GM10266 (cell line): ENCODE measurements at regions not wholly inside any gene's neighbourhood (a gene's known extent, or its start where the extent isn't known, plus 50 kb on each side); places are given as distances from the start of the nearest gene placed in this dataset.

Experiments used
- DNase-seq: peaks from one replicate; pipeline ENCODE4 v3.0.0; 2012; ENCODE audit errors: extremely low spot score
- TF ChIP-seq, protein P1 (sequence below): IDR thresholded peaks from 2 replicates; pipeline ENCODE4 v1.5.1; 2012; ENCODE audit warnings: mild to moderate bottlenecking, low read depth; ENCODE audit not compliant: control insufficient read depth, insufficient read depth; ENCODE audit errors: missing control alignments

DNA sequence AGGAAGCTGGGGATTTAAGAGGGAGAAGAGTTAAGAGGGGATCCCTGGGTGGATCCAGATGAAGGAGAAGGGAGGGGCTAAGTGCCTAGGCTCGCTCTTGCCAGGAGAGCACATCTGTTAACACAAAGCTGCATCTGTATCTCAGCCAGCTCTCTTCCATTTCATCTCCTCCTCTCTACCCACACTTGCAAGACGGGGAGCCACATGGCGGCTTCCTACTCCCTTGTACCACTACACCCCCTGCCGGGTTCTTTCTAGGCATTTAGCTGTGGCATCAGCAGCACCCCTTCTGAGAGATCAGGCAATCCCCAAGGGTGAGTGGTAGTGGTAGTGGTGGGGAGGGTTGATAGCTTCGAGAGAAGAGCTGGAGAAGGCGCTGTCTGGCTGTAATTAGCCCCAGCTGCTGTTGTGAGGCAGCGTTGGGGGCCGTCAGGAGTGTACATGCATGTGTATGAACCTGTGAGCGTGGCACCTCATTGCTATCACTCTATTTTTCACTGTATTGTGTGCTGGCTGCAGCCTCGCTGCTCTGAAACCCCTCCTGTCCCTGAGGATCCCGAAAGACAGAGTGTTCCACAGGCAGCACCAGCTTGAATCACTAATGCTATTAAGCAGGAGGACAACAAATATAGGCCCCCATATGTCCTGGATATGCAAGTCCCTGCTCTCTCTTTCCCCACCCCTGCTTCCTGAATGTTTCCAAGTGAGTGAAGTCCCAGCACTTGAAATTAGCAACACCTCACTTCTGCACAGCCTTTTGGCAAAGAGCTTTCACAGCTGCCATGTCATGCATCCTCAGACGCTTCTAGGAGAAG, 73.7 kb downstream of the RTL9 start:
- no peak for DNase-seq
- TF ChIP-seq, protein P1, sequence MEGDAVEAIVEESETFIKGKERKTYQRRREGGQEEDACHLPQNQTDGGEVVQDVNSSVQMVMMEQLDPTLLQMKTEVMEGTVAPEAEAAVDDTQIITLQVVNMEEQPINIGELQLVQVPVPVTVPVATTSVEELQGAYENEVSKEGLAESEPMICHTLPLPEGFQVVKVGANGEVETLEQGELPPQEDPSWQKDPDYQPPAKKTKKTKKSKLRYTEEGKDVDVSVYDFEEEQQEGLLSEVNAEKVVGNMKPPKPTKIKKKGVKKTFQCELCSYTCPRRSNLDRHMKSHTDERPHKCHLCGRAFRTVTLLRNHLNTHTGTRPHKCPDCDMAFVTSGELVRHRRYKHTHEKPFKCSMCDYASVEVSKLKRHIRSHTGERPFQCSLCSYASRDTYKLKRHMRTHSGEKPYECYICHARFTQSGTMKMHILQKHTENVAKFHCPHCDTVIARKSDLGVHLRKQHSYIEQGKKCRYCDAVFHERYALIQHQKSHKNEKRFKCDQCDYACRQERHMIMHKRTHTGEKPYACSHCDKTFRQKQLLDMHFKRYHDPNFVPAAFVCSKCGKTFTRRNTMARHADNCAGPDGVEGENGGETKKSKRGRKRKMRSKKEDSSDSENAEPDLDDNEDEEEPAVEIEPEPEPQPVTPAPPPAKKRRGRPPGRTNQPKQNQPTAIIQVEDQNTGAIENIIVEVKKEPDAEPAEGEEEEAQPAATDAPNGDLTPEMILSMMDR, result no peak

DNA sequence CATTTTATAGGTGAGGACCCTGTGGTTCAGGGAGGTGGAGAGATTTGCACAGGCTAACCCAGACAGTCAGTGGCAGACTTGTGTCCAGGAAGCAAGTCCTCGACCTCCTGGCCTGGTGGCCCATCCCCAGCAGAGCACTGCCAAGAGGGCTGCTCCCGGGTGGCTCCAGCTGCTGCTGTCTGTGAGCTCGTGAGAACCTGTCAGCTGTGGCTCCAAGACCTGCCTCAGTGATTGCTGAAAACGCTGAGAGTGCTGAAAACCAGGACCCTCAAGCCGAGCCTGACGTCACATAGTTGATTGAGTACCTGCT, 74.2 kb downstream of the RTL9 start:
- no peak for DNase-seq
- TF ChIP-seq, protein P1, result no peak

DNA sequence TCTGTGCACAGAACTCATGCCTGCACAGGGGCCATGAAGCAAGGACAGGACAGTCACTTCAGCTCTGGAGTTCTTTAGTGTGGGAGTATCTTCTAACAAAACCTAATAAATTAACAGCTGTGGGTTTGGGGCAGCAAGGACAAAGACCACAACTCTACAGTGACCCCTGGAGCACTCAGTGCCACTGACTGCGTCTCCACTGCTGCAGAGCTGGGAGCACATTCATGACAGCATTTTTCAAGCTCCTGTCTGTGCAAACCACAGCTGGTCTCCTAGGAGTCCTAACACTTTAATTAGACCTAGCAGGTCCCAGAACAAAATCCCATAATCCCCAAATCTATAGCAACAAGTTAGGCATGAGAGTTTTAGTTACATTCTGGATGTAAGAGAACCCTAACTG, 76.5 kb downstream of the RTL9 start:
- TF ChIP-seq, protein P1, result no peak
- DNase-seq, result no peak

DNA sequence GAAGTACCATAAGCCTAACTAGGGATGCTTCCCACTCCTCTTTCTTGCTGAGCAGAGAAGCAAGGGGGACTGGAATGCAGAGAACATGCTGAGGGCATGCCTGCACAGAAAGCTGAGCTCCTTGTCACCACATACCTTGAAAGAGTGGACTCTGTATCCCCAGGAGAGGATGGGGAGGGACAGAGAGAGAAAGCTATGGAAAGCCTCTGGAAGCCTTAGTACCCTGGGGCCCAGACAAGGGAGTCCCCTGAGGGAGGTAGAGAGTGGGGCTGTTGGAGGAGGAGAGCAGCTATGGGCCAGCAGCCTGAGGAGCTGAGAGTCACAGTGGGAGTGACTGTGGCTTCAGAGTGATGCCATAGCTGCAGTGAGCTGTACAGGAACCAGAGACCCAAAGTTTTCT, 77.9 kb downstream of the RTL9 start:
- TF ChIP-seq, protein P1, result no peak
- DNase-seq, result no peak

DNA sequence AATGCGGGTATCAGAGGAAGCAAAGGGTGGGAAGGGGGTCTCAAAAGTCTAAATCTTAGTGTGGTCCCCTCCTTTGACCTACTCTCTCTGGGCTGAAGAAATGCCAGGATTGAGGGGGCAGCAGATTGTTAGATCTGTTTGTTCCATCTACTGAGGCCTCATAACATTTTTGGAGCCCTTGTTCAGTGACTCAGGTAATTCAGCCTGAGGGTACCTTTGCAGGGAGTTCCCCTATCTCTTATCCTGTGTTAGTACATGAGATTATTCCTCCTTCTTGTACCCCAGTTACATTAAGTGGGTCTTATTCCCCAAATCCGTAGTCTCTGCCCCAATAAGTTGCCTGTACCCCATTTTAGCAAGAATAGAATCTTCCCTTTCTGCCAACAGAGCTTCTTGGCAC, 79.0 kb downstream of the RTL9 start:
- DNase-seq, result no peak
- TF ChIP-seq, protein P1, result no peak

DNA sequence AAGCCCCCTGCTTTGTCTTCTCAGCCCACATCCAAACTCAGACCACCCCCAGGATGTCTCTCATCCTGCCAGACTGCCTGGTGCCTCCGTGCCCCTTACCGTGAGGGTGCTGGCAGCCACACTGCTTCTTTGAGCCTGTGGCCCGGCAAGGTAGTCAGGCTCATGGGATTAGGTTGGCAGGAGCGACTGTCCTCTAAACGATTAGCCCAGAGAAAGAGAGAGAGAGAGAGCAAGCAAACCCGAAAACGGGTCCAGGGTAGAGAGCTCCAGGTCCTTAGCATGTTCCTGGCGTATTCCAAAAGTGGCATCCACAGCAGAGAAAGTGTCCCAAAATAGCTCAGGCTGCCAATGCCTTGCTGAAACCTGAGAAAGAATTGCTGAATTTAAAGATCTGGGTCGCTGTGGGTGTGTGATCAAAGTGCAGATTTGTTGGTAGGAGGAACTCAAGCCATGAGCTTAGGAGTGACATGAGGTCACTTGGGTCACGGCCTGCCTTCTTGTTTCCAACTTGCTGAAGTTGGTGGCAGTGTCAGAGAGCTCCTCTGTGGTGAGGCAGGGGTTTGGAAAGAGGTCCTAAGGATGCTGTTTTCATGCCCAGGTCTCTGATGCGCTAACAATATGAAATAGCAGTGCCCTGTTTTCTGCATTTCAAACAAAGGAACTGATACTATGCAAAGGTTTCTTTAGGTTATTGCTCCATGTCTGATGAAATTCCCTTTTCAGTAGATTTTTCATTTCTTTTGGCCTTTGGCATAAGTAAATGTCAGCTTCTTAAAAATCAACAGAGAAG, 81.6 kb downstream of the RTL9 start:
- DNase-seq, result no peak
- TF ChIP-seq, protein P1, result no peak

DNA sequence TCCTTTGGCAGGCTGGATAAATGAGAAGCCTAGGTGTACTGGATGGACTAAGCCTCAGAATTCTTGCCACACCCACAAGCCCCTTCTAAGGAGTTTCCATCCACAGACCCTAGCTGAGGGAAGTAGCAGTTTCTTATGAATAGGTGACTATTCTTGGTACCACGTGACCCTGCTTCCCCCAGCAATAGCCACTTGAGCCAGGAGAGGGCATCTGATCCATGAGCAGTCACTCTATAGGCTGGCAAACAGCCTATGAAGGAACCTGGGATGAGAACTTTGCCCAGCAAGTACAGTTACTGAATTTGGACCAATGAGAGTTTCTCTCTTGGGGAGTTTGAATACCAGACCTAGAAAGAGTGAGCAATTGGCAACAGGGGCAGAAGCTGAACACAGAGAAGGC, 84.0 kb downstream of the RTL9 start:
- TF ChIP-seq, protein P1, result no peak
- DNase-seq, result peak; percentile 8
